GM12873 (cell line): ENCODE measurements at regions not wholly inside any gene's neighbourhood (a gene's known extent, or its start where the extent isn't known, plus 50 kb on each side); places are given as distances from the start of the nearest gene placed in this dataset.

Source experiments
- TF ChIP-seq, protein P1 (sequence below): IDR thresholded peaks from 2 replicates; pipeline ENCODE4 v1.5.1; 2012; ENCODE audit warnings: low read depth, mild to moderate bottlenecking, moderate library complexity, low read length, control low read depth; ENCODE audit not compliant: insufficient read depth; ENCODE audit errors: missing control alignments

DNA sequence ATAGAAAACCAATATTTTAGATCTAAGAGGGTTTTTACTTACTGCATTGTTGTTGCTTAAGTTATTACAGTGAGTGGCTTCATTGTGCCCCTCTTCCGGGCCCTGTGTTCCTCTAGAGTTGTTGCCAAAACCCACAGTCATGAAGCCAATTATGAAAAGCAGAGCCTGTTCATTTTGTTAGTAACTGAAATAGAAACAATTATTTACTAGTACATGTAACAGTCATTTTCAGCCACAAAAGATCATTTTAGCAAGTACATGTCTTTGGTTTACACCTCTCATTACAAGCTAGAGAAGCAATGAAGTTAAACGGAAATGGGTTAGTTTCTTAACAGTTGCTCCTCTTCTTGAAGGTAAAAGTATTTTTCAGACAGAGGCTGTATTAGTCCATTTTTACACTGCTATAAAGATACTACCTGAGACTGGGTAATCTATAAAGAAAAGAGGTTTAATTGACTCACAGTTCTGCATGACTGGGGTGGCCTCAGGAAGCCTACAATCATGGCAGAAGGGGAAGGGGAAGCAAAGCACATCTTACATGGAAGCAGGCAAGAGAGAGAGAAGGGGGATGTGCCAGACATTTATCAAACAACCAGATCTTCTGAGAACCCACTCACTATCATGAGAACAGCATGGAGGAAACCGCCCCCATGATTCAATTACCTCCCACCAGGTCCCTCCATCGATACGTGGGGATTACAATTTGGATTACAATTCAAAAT lies 380.5 kb downstream of the SFMBT2 start:
- TF ChIP-seq, protein P1, sequence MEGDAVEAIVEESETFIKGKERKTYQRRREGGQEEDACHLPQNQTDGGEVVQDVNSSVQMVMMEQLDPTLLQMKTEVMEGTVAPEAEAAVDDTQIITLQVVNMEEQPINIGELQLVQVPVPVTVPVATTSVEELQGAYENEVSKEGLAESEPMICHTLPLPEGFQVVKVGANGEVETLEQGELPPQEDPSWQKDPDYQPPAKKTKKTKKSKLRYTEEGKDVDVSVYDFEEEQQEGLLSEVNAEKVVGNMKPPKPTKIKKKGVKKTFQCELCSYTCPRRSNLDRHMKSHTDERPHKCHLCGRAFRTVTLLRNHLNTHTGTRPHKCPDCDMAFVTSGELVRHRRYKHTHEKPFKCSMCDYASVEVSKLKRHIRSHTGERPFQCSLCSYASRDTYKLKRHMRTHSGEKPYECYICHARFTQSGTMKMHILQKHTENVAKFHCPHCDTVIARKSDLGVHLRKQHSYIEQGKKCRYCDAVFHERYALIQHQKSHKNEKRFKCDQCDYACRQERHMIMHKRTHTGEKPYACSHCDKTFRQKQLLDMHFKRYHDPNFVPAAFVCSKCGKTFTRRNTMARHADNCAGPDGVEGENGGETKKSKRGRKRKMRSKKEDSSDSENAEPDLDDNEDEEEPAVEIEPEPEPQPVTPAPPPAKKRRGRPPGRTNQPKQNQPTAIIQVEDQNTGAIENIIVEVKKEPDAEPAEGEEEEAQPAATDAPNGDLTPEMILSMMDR = no peak

DNA sequence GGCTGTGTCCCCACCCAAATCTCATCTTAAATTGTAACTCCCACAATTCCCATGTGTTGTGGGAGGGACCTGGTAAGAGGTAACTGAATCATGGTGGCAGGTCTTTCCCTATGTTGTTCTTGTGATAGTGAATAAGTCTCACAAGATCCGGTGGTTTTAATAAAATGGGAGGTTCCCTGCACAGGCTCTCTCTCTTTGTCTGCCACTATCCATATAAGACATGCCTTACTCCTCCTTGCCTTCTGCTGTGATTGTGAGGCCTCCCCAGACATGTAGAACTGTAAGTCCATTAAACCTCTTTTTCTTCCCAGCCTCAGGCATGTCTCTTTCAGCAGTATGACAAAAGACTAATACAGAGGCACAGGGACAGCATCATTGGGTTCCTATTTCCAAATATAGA lies 381.2 kb downstream of the SFMBT2 start:
- TF ChIP-seq, protein P1 = no peak

DNA sequence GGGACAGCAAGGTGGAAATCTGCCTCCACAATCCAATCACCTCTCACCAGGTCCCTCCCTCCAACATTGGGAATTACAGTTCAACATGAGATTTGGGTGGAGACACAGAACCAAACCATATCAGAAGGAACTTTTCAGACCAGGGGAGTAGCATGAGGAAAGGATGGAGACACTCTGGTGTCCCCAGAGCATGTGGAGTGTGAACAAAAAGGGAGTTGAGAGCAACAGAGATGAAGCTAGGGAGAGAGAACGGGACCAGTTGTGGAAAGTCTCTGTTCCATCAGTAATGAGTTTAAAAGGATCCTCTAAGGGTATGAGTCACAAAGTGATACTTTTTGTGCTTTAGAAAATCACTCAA lies 382.0 kb downstream of the SFMBT2 start:
- TF ChIP-seq, protein P1 = no peak

DNA sequence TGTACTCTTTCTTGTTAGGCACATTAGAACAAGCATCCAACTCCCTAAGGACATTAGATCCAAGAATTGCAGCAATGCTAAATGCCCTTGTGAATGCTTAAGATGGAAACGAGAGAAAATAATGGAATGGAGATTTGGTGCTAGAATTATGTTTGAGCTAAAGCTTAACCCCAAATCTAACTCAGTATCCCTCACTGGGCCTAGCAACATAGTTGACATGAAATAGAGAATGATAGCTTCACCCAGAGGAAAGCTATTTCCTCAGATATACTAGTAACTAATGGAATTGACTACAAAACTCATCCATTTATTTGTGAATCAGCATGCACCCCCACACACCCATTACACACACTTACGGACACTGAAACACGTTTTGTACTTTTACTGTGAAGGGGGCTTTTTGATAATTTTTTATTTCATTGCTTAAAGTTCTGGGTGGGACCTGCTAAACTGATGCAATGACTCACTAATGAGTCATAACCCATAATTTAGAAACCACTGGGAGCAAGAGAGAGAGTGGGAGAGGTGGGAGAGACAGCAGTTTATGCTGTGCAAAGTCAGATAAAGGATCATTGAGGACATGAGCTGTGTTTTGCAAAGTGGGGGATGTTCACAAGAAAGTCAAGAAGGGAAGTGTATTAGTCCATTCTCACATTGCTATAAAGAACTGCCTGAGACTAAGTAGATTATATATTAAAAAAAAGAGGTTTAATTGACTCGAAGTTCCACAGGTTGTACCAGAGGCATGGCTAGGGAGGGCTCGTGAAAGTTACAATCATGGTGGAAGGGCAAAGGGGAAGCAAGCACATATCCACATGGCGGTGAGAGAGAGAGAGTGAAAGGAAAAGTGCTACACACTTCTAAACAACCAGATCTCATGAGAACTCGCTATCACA lies 382.7 kb downstream of the SFMBT2 start:
- TF ChIP-seq, protein P1 = no peak

DNA sequence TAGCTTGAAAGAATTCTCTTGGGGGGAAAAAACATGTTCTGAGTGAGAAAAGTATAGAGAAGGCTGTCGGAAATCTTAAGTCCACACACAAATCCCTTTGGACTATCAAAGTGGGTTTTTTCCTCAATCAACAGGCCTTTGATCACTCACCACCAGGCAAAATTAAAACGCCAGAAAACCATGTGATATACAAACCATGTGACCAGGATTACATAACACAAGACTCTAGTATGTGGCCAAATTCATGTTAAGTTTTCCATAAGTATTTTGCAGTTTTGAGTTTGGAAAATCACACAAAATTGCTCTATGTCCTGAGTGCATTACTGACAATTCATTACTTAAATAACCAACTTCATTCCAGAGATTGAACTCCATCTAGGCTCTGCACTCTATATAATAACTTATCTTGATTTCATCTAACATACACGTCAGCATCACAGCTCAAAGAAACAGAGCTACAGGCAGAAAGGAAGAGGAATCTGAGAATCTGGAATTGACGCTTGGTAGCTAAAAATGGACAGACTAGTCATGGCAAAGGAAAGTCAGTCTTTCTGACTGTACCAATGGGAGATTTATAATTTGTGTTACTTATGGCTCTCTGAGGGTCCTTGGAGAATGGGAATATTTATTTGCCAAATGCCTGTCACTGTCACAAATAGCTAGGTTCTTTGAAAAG lies 383.5 kb downstream of the SFMBT2 start:
- TF ChIP-seq, protein P1 = no peak

DNA sequence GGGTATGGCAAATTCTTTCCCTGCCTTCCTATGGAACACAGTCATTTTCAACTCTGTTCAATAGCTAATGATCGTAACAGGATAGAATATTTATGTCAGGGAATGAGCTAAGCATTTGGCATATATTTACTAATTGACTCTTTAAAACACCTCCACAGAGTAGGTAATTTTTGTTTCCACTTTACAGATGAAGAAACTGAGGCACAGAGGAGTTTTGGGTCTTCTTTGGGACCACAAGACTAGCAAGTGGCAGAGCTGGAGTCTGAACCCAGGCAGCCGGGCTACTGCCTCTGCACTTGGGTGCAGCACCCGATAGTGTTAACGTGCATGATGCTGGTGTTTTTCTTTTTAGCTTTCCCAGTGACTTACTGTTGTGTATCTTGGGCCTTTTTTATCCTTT lies 384.0 kb downstream of the SFMBT2 start:
- TF ChIP-seq, protein P1 = no peak

DNA sequence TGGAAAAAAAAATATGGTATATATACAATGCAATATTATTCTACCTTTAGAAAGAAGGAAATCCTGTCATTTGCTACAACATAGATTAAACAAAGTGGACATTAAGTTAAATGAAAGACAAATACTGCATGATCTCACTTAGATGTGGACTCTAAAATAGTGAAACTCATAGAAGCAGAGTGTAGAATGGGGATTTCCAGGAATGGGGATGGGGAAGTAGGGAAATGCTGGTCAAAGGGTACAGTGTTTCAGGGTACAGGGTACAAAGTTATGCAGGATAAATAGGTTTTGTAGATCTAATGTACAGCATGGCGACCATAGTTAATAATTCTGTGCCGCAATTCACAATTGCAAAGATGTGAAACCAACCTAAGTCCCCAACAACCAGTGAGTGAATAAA lies 385.5 kb downstream of the SFMBT2 start:
- TF ChIP-seq, protein P1 = no peak
